H1 (cell line): ENCODE measurements at regions not wholly inside any gene's neighbourhood (a gene's known extent, or its start where the extent isn't known, plus 50 kb on each side); places are given as distances from the start of the nearest gene placed in this dataset.

Experiments used
- CHD2 ChIP-seq: IDR thresholded peaks from 2 replicates; pipeline ENCODE4 v1.6.1; 2012; ENCODE audit warnings: low read length, improper control_type of control experiment
- CTCF ChIP-seq, 3 experiments: IDR thresholded peaks; 1 replicate in 2 of 3; 2 replicates in 1 of 3; pipeline versions ENCODE4 v1.5.1 to v1.6.1; 2011; ENCODE audit warnings: low read length in 3 of 3, mild to moderate bottlenecking in 3 of 3, inconsistent platforms in 2 of 3, low read depth in 1 of 3, moderate library complexity in 1 of 3; ENCODE audit not compliant: insufficient read depth in 1 of 3; ENCODE audit errors: control extremely low read depth in 1 of 3
- GABPA ChIP-seq: IDR thresholded peaks from 2 replicates; pipeline ENCODE4 v1.6.1; 2011; ENCODE audit warnings: mild to moderate bottlenecking, low read length, moderate library complexity, borderline replicate concordance; ENCODE audit not compliant: insufficient read depth
- NRF1 ChIP-seq: IDR thresholded peaks from 2 replicates; pipeline ENCODE4 v1.6.1; 2011; ENCODE audit warnings: mild to moderate bottlenecking, low read depth, low read length, improper control_type of control experiment
- SIRT6 ChIP-seq: IDR thresholded peaks from one replicate; pipeline ENCODE4 v1.7.1; 2012; ENCODE audit warnings: low read length, inconsistent platforms
- SP1 ChIP-seq: IDR thresholded peaks from 2 replicates; pipeline ENCODE4 v1.6.1; 2011; ENCODE audit warnings: low read depth, low read length
- YY1 ChIP-seq: IDR thresholded peaks from 2 replicates; pipeline ENCODE4 v1.6.1; 2011; ENCODE audit warnings: low read depth, mild to moderate bottlenecking, low read length

GRCh38 chr6:44665683-44666082 is 278.2 kb downstream of the CDC5L start:
- no peak for TF ChIP-seq SP1
- no peak for TF ChIP-seq GABPA
- no peak for TF ChIP-seq NRF1
- TF ChIP-seq CTCF (IDR thresholded peaks at IDR 0.05; ENCODE audit: control extremely low read depth in 1 of 3, insufficient read depth in 1 of 3, low read depth in 1 of 3, low read length in 3 of 3) = no peak
- no peak for TF ChIP-seq CHD2
- no peak for TF ChIP-seq YY1
- no peak for TF ChIP-seq SIRT6
